ENCODE measurements at regions not wholly inside any gene's neighbourhood (a gene's known extent, or its start where the extent isn't known, plus 50 kb on each side); places are given as distances from the start of the nearest gene placed in this dataset.
"Not testable (repeated sequence)": the region's sequence is repeated elsewhere in the genome, so short reads cannot be mapped to it uniquely, and the experiment has no call there.

DNA sequence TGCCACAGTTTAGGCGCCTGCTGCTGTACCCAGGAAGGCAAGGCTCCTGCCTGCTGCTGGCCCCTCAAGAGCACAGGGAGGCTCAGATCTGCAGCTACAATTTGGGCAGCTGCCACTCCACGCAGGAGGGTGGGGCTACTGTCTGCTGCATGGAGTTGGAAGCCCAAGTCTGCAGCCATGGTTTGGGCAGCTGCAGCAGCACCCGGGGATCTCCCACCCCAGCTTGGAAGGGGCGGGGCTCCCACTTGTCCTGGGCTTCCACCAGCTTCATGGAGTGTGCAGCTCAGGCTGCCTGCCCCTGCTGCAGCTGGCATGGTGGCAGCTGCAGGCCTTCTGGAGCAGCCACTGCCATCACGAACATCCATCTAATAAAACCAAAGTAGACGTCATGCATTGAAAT is 512.9 kb downstream of the PYDC2 start:
- DNase-seq = no peak

DNA sequence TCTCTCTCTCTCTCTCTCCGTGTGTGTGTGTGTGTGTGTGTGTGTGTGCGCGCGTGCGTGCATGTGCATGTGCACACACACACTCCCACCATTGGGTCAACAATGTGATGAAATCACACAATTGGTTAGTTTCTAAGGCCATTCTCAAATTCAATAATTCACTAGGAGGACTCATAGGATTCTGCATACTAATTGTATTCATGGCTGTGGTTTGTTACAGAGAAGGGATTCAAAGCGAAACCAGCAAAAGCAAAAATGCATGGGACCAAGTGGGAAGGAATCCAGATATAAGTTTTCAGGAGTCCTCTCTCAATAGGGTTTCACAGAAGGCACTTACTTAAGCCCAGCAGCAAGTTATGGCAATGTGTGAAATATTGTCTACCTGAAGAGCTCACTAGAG is 515.0 kb downstream of the PYDC2 start:
- DNase-seq = no peak

GRCh38 chr3:191980443-191980842 is 519.5 kb downstream of the PYDC2 start:
- no peak for DNase-seq

- DNase-seq = no peak
These were observed 521.5 kb downstream of the PYDC2 start for GRCh38 chr3:191982481-191982880.

- no peak for DNase-seq
These were observed 524.7 kb downstream of the PYDC2 start for GRCh38 chr3:191985691-191986090.

DNA sequence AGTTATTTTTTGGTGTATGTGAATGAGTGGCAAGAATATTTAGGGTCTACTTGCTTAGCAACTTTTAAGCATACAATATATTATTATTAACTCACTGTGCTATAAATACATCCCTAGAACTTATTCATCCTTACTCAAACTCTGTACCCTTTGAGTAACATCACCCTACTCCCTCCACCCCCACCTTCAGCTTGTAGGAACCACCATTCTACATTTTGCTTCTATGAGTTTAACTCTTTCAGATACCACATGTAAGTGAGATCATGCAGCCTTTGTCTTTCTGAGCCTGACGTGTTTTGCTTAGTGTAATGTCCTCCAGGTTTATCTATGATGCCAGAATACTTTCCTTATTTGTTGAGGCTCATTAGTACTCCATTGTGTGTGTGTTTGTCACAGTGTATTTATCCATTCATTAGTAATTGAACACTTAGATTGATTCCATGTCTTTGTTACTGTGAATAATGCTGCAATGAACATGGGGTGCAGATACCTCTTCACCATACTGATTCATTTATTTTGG is 526.9 kb downstream of the PYDC2 start:
- no peak for DNase-seq

DNA sequence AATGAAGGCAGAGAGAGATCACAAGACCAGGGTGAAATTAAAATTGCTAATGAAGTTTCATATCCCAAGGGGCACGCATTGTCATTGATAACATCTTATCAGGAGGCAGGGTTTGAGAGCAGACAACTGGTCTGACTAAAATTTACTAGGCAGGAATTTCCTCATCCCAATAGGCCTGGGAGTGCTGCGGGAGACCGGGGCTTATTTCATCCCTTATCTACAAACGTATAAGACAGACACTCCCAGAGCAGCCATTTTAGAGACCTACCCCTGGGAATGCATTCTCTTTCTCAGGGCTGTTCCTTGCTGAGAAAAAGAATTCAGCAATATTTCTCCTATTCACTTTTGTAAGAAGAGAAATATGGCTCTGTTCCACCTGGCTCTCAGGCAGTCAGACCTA is 533.0 kb downstream of the PYDC2 start:
- not testable (repeated sequence) for DNase-seq

GRCh38 chr3:191997093-191997492 is 536.1 kb downstream of the PYDC2 start:
- DNase-seq = no peak

GRCh38 chr3:191997579-191998268 is 536.8 kb downstream of the PYDC2 start:
- DNase-seq = no peak

DNA sequence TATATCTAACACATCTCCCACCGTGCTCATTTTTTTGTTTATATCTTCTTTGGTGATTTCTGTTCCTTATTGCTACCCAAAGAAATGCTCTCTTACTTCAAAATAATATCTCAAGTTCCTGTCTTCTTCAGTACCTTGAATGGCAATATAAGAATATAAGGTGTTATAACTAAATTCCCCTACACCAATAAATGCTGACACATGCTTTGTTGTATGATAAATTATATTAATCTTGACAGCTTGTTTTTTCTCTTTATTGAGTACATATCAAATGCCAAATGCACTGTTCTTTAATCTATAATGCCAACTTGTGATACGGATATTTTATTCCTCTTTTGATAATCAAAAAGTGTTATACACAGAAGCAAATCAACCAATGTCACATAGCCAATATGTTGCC is 540.3 kb downstream of the PYDC2 start:
- DNase-seq = no peak

DNA sequence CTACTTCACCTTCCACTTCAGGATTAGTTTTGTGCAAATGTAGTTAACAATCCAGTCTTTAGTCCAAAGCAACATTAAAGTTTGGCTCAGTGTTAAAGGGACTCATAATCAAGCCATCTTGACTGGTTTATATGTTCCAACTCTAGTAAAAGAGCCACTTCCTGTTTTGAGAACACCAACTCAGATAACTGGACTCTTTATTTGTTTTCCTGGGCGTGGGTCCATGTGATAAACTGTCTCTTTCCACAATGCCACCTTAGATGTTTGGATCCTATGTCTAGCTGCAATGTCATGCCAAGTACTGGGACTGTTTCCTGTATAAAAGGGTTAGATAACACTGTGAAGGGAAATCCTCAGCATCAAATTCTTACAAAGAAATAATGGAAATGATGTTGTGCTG is 545.0 kb downstream of the PYDC2 start:
- DNase-seq = no peak

DNA sequence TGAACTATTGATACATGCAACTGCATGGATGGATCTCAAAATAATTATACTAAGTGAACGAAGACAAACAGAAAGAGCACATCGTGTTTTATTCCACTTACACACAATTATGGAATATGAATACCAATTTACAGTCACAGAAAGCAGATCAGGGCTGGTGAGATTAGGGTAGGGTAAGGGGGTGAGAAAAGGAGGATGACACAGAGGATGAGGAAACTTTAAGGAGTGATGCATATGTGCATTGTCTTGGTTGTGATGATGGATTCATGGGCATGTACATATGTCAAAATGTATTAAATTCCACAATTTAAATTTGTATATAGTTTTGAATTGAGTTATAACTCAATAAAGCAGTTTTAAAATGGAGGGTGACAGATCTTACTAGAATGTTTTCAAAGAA is 548.9 kb downstream of the PYDC2 start:
- DNase-seq = no peak

DNA sequence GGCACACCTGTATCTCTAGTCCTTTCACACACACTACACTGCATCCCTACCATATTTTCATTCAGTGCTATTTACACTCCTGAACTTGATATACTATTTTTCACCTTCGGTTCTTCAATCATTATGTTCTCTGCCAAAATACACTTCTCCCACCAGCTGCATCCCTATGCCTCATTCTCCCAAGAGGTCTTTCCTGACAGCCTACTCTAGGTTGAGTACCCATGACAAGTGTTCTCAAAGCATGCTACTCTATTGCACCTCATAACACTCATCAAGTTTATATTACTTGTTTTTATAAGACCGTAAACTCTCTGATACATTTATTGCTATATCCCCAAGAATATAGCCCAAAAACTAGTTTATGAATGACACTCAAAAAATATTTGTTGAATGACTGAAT is 549.5 kb downstream of the PYDC2 start:
- DNase-seq = no peak

GRCh38 chr3:192011137-192011536 is 550.2 kb downstream of the PYDC2 start:
- no peak for DNase-seq

- no peak for DNase-seq
These were observed 552.1 kb downstream of the PYDC2 start for GRCh38 chr3:192013110-192013509.

DNA sequence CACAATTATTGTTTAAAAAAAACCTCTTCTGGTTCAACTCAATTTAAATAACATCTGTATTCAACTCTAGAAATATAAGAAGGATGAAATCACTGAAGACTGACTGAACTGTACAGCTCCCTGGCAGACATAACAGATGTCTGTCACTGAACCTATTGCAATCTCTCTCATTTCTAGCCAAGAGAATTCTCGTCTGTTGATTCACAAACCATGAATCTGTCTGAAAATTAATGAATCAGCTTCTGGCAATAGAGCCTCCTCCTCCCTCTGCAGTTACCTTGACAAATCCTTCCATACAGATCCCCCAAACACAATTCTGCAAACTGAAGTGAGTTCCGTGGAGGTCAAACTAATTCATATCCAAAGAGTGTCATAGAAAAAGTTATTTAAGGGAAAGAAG is 561.4 kb downstream of the PYDC2 start:
- DNase-seq = no peak

- DNase-seq = no peak
These were observed 563.8 kb downstream of the PYDC2 start for GRCh38 chr3:192024751-192025150.

DNA sequence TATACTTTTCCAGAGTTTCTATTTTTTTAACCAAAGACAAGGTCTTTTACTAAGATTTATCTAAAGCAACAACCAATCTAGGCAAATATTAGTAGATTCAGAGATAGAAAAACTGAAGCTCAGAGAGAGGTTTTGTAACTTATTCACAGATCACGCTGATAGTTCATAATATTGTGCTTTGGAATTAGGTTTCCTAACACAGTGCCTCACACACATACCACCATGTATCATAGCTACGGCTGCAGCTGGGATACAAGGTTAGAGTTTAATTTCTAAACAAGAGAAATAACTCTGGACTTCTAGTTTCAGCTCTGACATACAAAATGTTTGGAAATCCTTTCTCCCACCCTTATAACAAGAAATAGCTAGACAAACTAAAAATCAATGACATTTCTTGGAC is 565.7 kb downstream of the PYDC2 start:
- DNase-seq = no peak

DNA sequence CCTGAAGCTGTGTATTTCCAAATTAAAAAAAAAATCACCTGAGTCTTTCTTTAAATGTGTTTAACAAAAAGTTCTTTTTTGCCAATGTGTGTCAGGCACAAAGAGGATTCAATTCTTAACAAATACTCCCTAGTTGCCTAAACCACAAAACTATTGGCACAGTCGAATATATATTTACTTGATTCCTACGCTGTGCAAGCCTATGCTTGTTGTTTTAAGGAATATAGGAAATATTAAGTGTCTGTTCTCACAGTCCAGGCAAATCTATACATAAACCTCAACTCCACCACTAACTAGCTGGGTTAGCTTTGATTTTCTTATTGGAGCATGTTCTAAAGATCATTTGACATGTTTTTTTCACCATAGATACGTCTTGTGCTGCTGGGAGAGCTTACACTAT is 571.0 kb downstream of the PYDC2 start:
- DNase-seq = no peak

- no peak for DNase-seq
These were observed 572.3 kb downstream of the PYDC2 start for GRCh38 chr3:192033246-192033645.

DNA sequence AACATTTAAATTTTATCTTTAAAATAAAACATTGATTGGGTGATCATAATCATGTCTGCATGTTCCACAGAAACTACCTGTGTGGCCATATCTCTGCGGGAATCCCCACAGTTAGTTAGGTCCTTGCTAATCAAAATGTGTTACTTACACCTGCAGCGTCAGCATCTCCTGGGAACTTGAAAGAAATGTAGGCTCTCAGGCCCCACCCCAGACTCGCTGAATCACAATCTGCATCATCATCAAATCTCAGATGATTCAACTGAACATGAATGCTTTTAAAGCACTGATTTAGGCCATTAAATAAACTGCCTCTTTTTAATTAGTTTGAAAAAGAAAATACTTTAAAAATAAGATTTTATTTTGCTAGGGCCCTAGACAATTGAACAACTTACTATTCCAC is 577.8 kb downstream of the PYDC2 start:
- DNase-seq = no peak

GRCh38 chr3:192039593-192039992 is 578.6 kb downstream of the PYDC2 start:
- no peak for DNase-seq

GRCh38 chr3:192040282-192041043 is 579.5 kb downstream of the PYDC2 start:
- no peak for DNase-seq

GRCh38 chr3:192042116-192042515 is 581.2 kb downstream of the PYDC2 start:
- no peak for DNase-seq

DNA sequence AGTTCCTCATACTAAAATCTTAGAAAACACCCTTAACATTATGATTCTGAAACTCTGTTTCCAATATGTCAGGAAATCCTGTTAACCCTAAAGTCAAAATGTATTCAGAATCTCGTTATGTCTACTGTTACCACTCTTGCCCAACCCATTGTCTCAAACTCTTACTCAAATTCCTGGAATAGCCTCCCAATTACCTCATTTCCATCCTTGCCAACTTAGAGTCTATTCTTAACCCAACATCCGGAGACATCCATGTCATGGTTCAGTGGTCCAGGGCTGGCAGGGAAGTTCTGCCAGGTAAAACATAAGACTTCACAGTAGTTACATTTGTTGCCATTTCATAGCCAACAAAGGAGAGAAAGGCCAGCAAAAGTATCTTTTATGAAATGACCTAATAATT is 593.9 kb downstream of the PYDC2 start:
- no peak for DNase-seq
